Neural progenitor cell (in vitro differentiated cells): ENCODE measurements at regions not wholly inside any gene's neighbourhood (a gene's known extent, or its start where the extent isn't known, plus 50 kb on each side); places are given as distances from the start of the nearest gene placed in this dataset.
A peak's percentile ranks its signal among the peaks of the same experiment; 100 is the strongest.

ENCODE experiments used
- DNase-seq: peaks from one replicate; pipeline ENCODE4 v3.0.0-alpha.2; 2016; ENCODE audit warnings: low spot score
- H2AFZ ChIP-seq: fragments of 200-600 bp; sonication (generic); replicated peaks from 2 replicates; pipeline ENCODE4 v1.6.1; 2016; ENCODE audit warnings: antibody characterized with exemption
- H3F3A ChIP-seq: fragments of 200-600 bp; sonication (generic); 2 replicates; pipeline ENCODE4 v1.6.1; 2016; ENCODE audit warnings: antibody characterized with exemption, low read depth
- H3K27ac ChIP-seq: fragments of 200-600 bp; sonication (generic); 2 replicates; pipeline ENCODE4 v1.5.1; 2016; ENCODE audit warnings: mild to moderate bottlenecking
- H3K27me3 ChIP-seq: fragments of 200-600 bp; sonication (generic); 2 replicates; pipeline ENCODE4 v1.6.1; 2016; ENCODE audit warnings: mild to moderate bottlenecking, moderate library complexity
- H3K36me3 ChIP-seq: fragments of 200-600 bp; sonication (generic); 2 replicates; pipeline ENCODE4 v1.5.1; 2016
- H3K4me1 ChIP-seq: fragments of 200-600 bp; sonication (generic); 2 replicates; pipeline ENCODE4 v1.6.1; 2016; ENCODE audit warnings: mixed run types
- H3K4me2 ChIP-seq: fragments of 200-600 bp; sonication (generic); 2 replicates; pipeline ENCODE4 v1.6.1; 2016
- H3K4me3 ChIP-seq: fragments of 200-600 bp; sonication (generic); 2 replicates; pipeline ENCODE4 v1.5.1; 2016
- H3K79me2 ChIP-seq: fragments of 200-600 bp; sonication (generic); 2 replicates; pipeline ENCODE4 v1.6.1; 2016; ENCODE audit warnings: low read depth
- H3K9ac ChIP-seq: fragments of 200-600 bp; sonication (generic); 2 replicates; pipeline ENCODE4 v1.6.1; 2016
- H3K9me3 ChIP-seq: fragments of 200-600 bp; sonication (generic); 2 replicates; pipeline ENCODE4 v1.5.1; 2016; ENCODE audit warnings: low read depth
- H4K20me1 ChIP-seq: fragments of 200-600 bp; sonication (generic); 2 replicates; pipeline ENCODE4 v1.6.1; 2016; ENCODE audit warnings: low read depth
- H3K27ac Mint-ChIP-seq: 3 replicates; pipeline ENCODE4 v1.8.0; 2021; ENCODE audit warnings: mixed read lengths
- H3K27me3 Mint-ChIP-seq: 2 replicates; pipeline ENCODE4 v1.8.0; 2022; ENCODE audit warnings: low read depth, mild to moderate bottlenecking, inconsistent platforms, moderate library complexity, mixed read lengths; ENCODE audit not compliant: insufficient read depth
- H3K36me3 Mint-ChIP-seq: 3 replicates; pipeline ENCODE4 v1.8.0; 2021; ENCODE audit warnings: mixed read lengths
- H3K4me1 Mint-ChIP-seq: 3 replicates; pipeline ENCODE4 v1.8.0; 2021; ENCODE audit warnings: mixed read lengths
- H3K4me3 Mint-ChIP-seq: 3 replicates; pipeline ENCODE4 v1.8.0; 2021; ENCODE audit warnings: mild to moderate bottlenecking, moderate library complexity, mixed read lengths
- H3K9me3 Mint-ChIP-seq: 3 replicates; pipeline ENCODE4 v1.8.0; 2020; ENCODE audit warnings: mixed read lengths
- CTCF ChIP-seq: fragments of 200-600 bp; sonication (generic); IDR thresholded peaks from 2 replicates; pipeline ENCODE4 v1.5.1; 2017; ENCODE audit warnings: antibody characterized with exemption, mild to moderate bottlenecking
- EZH2 ChIP-seq: fragments of 200-600 bp; sonication (generic); IDR thresholded peaks from 2 replicates; pipeline ENCODE4 v1.6.1; 2017; ENCODE audit warnings: antibody characterized with exemption, mild to moderate bottlenecking, moderate library complexity
- EZH2phosphoT487 ChIP-seq: fragments of 200-600 bp; sonication (generic); IDR thresholded peaks from 2 replicates; pipeline ENCODE4 v1.6.1; 2017; ENCODE audit warnings: antibody characterized with exemption

DNA sequence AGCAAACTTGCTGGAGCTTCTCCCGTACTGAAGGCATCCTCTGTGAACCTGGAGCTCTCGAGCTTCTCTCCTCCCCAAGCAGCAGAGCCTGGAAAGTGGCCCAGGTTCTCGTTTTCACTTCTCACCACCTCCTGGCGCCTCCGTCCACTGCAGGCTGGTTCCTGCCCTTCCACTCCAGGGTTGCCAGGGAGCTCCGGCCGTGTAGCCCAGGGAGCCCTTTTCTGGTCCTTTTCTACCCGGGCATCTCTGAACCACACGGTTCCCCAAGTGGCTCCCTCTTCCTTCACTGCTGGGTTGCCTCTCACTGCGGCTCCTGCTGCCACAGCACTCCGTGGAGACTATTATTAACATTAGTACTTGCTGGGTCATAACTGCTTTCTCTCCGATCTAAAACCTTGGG, 208.6 kb upstream of the PPP2R2D start:
- Mint-ChIP-seq H3K9me3 (peaks cover 2% of the 10 kb centered on the region), H3K27me3 (peaks cover 9% of the 10 kb centered on the region), H3K27ac (no peak overlapping the region), H3K36me3 (no peaks in the 10 kb centered on the region), H3K4me1 (peaks cover 8% of the 10 kb centered on the region), H3K4me3 (peak overlapping the region; percentile 6)
- Histone ChIP-seq H3K27me3 (no peaks in the 10 kb centered on the region), H3K27ac (no peak overlapping the region), H3K36me3 (no peaks in the 10 kb centered on the region), H2AFZ (no peak overlapping the region), H3K4me2 (no peak overlapping the region), H4K20me1 (no peaks in the 10 kb centered on the region), H3K4me3 (no peak overlapping the region), H3K9me3 (no peaks in the 10 kb centered on the region), H3K4me1 (peaks cover 14% of the 10 kb centered on the region), H3K79me2 (no peaks in the 10 kb centered on the region), H3F3A (peaks cover 14% of the 10 kb centered on the region), H3K9ac (no peak overlapping the region)
- no peak for TF ChIP-seq EZH2phosphoT487
- TF ChIP-seq EZH2: no peak
- no peak for TF ChIP-seq CTCF
- no peak for DNase-seq

GRCh38 chr10:131692686-131693334, 208.0 kb upstream of the PPP2R2D start:
- Histone ChIP-seq H2AFZ (no peak overlapping the region), H3K9ac (no peak overlapping the region), H3F3A (peaks cover 8% of the 10 kb centered on the region), H3K4me1 (peaks cover 9% of the 10 kb centered on the region), H3K4me2 (no peak overlapping the region), H4K20me1 (no peaks in the 10 kb centered on the region), H3K27ac (no peak overlapping the region), H3K9me3 (no peaks in the 10 kb centered on the region), H3K79me2 (no peaks in the 10 kb centered on the region), H3K36me3 (no peaks in the 10 kb centered on the region), H3K27me3 (no peaks in the 10 kb centered on the region), H3K4me3 (no peak overlapping the region)
- peaks cover 8% of the 10 kb centered on the region for H3K4me1 Mint-ChIP-seq
- H3K9me3 Mint-ChIP-seq: peaks cover 2% of the 10 kb centered on the region
- H3K36me3 Mint-ChIP-seq: no peaks in the 10 kb centered on the region
- TF ChIP-seq EZH2 (no peak), CTCF (no peak), EZH2phosphoT487 (no peak)
- peak overlapping the region; percentile 64 for H3K27ac Mint-ChIP-seq
- DNase-seq: no peak
- H3K4me3 Mint-ChIP-seq: no peak overlapping the region
- peaks cover 9% of the 10 kb centered on the region for H3K27me3 Mint-ChIP-seq

- Mint-ChIP-seq H3K4me1 (peaks cover 8% of the 10 kb centered on the region), H3K9me3 (peaks cover 2% of the 10 kb centered on the region), H3K27me3 (peaks cover 9% of the 10 kb centered on the region), H3K36me3 (no peaks in the 10 kb centered on the region), H3K4me3 (no peak overlapping the region), H3K27ac (no peak overlapping the region)
- H3K9me3 ChIP-seq: no peaks in the 10 kb centered on the region
- H3K4me1 ChIP-seq: peaks cover 3% of the 10 kb centered on the region
- TF ChIP-seq CTCF: no peak
- no peak for DNase-seq
- no peak overlapping the region for H3K4me3 ChIP-seq
- H2AFZ ChIP-seq: no peak overlapping the region
- H3K27me3 ChIP-seq: no peaks in the 10 kb centered on the region
- H3K79me2 ChIP-seq: no peaks in the 10 kb centered on the region
- H3F3A ChIP-seq: no peaks in the 10 kb centered on the region
- H3K4me2 ChIP-seq: no peak overlapping the region
- H4K20me1 ChIP-seq: no peaks in the 10 kb centered on the region
- no peaks in the 10 kb centered on the region for H3K36me3 ChIP-seq
- H3K9ac ChIP-seq: no peak overlapping the region
- H3K27ac ChIP-seq: no peak overlapping the region
Observed at GRCh38 chr10:131693766-131694165, 207.0 kb upstream of the PPP2R2D start.
